ENCODE measurements at regions not wholly inside any gene's neighbourhood (a gene's known extent, or its start where the extent isn't known, plus 50 kb on each side); places are given as distances from the start of the nearest gene placed in this dataset.

GRCh38 chr17:77306790-77307478 lies 166.2 kb downstream of the SEC14L1 start (continued):
- TF ChIP-seq PAXIP1 (CRISPR knock-in tag; conservative IDR thresholded peaks at IDR 0.05) (peak; percentile 99), ZNF317 (CRISPR knock-in tag; IDR thresholded peaks at IDR 0.05) (peak; percentile 93), RBAK (CRISPR knock-in tag; IDR thresholded peaks at IDR 0.05) (no peak), ZNF441 (CRISPR knock-in tag; IDR thresholded peaks at IDR 0.05; ENCODE audit: borderline replicate concordance) (peak; percentile 66; the same call in 1 of the 2 replicates), ZNF841 (CRISPR knock-in tag; IDR thresholded peaks at IDR 0.05; ENCODE audit: borderline replicate concordance) (no peak), CC2D1A (CRISPR knock-in tag; IDR thresholded peaks at IDR 0.05) (no peak), ZSCAN5A (CRISPR knock-in tag; IDR thresholded peaks at IDR 0.05; ENCODE audit: borderline replicate concordance) (peak; percentile 60; the same call in 1 of the 2 replicates), PBX3 (CRISPR knock-in tag; IDR thresholded peaks at IDR 0.05; ENCODE audit: borderline replicate concordance) (no peak; the same call in 1 of the 2 replicates), IRF2 (CRISPR knock-in tag; IDR thresholded peaks at IDR 0.05) (peak; percentile 84), ZUFSP (CRISPR knock-in tag; IDR thresholded peaks at IDR 0.05; ENCODE audit: borderline replicate concordance) (no peak), ZNF552 (CRISPR knock-in tag; IDR thresholded peaks at IDR 0.05; ENCODE audit: borderline replicate concordance) (no peak; the same call in 1 of the 2 replicates), SATB2 (CRISPR knock-in tag; IDR thresholded peaks at IDR 0.05) (peak; percentile 38; the same call in 1 of the 2 replicates), PPARG (CRISPR knock-in tag; conservative IDR thresholded peaks at IDR 0.05) (peak; percentile 96), ONECUT2 (CRISPR knock-in tag; IDR thresholded peaks at IDR 0.05) (0 out of 2 replicates have a peak, but pooled peaks have one; percentile 6), RAD51 (IDR thresholded peaks at IDR 0.05; ENCODE audit: borderline replicate concordance) (no peak), PBX2 (CRISPR knock-in tag; IDR thresholded peaks at IDR 0.05) (no peak), ZNF160 (CRISPR knock-in tag; IDR thresholded peaks at IDR 0.05) (peak; percentile 35; the same call in 1 of the 2 replicates), ZNF562 (CRISPR knock-in tag; IDR thresholded peaks at IDR 0.05; ENCODE audit: borderline replicate concordance) (no peak), TFDP2 (CRISPR knock-in tag; IDR thresholded peaks at IDR 0.05) (peak; percentile 82)

Data from HepG2 (cell line).